ENCODE measurements at regions not wholly inside any gene's neighbourhood (a gene's known extent, or its start where the extent isn't known, plus 50 kb on each side); places are given as distances from the start of the nearest gene placed in this dataset.
A peak's percentile ranks its signal among the peaks of the same experiment; 100 is the strongest.

GRCh38 chr4:35246493-35246892 is 997.8 kb downstream of the ARAP2 start:
- CTCF ChIA-PET, result no interaction called here

GRCh38 chr4:35247047-35247446 is 997.3 kb downstream of the ARAP2 start:
- Mint-ChIP-seq H3K36me3 (ENCODE audit: insufficient read depth, unreplicated experiment) (no peaks in the 10 kb centered on the region), H3K4me1 (ENCODE audit: insufficient read depth, unreplicated experiment) (peaks cover 9% of the 10 kb centered on the region), H3K27ac (ENCODE audit: low read depth, unreplicated experiment) (peak overlapping the region; percentile 12), H3K27me3 (ENCODE audit: insufficient read depth, unreplicated experiment) (no peaks in the 10 kb centered on the region), H3K4me3 (ENCODE audit: unreplicated experiment) (no peak overlapping the region), H3K9me3 (ENCODE audit: unreplicated experiment) (peaks cover 10% of the 10 kb centered on the region)
- no TSS peak for BruUV-seq (replicated peaks)
- no peak for DNase-seq (ENCODE audit: unreplicated experiment)
- CTCF ChIA-PET, result no interaction called here
- TF ChIP-seq CTCF (IDR thresholded peaks at IDR 0.05; ENCODE audit: unreplicated experiment), result no peak
- intact Hi-C loops (cut with micrococcal nuclease), result no loop called here
- POLR2A ChIA-PET, result no interaction called here

More at GRCh38 chr4:35246493-35246892, 997.8 kb downstream of the ARAP2 start:
- H3K27ac Mint-ChIP-seq (ENCODE audit: low read depth, unreplicated experiment), result no peak overlapping the region
- no TSS peak for BruUV-seq (replicated peaks)
- H3K4me3 Mint-ChIP-seq (ENCODE audit: unreplicated experiment), result no peak overlapping the region
- no peak for DNase-seq (ENCODE audit: unreplicated experiment)
- peaks cover 9% of the 10 kb centered on the region for H3K4me1 Mint-ChIP-seq (ENCODE audit: insufficient read depth, unreplicated experiment)
- no peak for TF ChIP-seq CTCF (IDR thresholded peaks at IDR 0.05; ENCODE audit: unreplicated experiment)
- H3K9me3 Mint-ChIP-seq (ENCODE audit: unreplicated experiment), result peaks cover 10% of the 10 kb centered on the region
- POLR2A ChIA-PET, result no interaction called here
- intact Hi-C loops (cut with micrococcal nuclease), result no loop called here
- no peaks in the 10 kb centered on the region for H3K27me3 Mint-ChIP-seq (ENCODE audit: insufficient read depth, unreplicated experiment)
- no peaks in the 10 kb centered on the region for H3K36me3 Mint-ChIP-seq (ENCODE audit: insufficient read depth, unreplicated experiment)

GRCh38 chr4:35250331-35250730 is 994.0 kb downstream of the ARAP2 start:
- H3K9me3 Mint-ChIP-seq (ENCODE audit: unreplicated experiment), result no peaks in the 10 kb centered on the region
- no TSS peak for BruUV-seq (replicated peaks)
- H3K27ac Mint-ChIP-seq (ENCODE audit: low read depth, unreplicated experiment), result no peak overlapping the region
- intact Hi-C loops (cut with micrococcal nuclease), result no loop called here
- ChIA-PET POLR2A (no interaction called here), CTCF (interaction anchor here (0.8 kb wide), 1 partner anchor 26 kb away, joined by 3 read pairs; no protein-coding TSS in a partner anchor)
- DNase-seq (ENCODE audit: unreplicated experiment), result no peak
- no peaks in the 10 kb centered on the region for H3K27me3 Mint-ChIP-seq (ENCODE audit: insufficient read depth, unreplicated experiment)
- no peak for TF ChIP-seq CTCF (IDR thresholded peaks at IDR 0.05; ENCODE audit: unreplicated experiment)
- no peaks in the 10 kb centered on the region for H3K36me3 Mint-ChIP-seq (ENCODE audit: insufficient read depth, unreplicated experiment)
- H3K4me1 Mint-ChIP-seq (ENCODE audit: insufficient read depth, unreplicated experiment), result peaks cover 9% of the 10 kb centered on the region
- no peak overlapping the region for H3K4me3 Mint-ChIP-seq (ENCODE audit: unreplicated experiment)

GRCh38 chr4:35250761-35251160 is 993.6 kb downstream of the ARAP2 start:
- BruUV-seq (replicated peaks), result no TSS peak
- H3K36me3 Mint-ChIP-seq (ENCODE audit: insufficient read depth, unreplicated experiment), result no peaks in the 10 kb centered on the region
- H3K27ac Mint-ChIP-seq (ENCODE audit: low read depth, unreplicated experiment), result no peak overlapping the region
- intact Hi-C loops (cut with micrococcal nuclease), result no loop called here
- ChIA-PET CTCF (no interaction called here), POLR2A (no interaction called here)
- H3K27me3 Mint-ChIP-seq (ENCODE audit: insufficient read depth, unreplicated experiment), result no peaks in the 10 kb centered on the region
- no peaks in the 10 kb centered on the region for H3K9me3 Mint-ChIP-seq (ENCODE audit: unreplicated experiment)
- peaks cover 9% of the 10 kb centered on the region for H3K4me1 Mint-ChIP-seq (ENCODE audit: insufficient read depth, unreplicated experiment)
- DNase-seq (ENCODE audit: unreplicated experiment), result peak; percentile 61
- no peak for TF ChIP-seq CTCF (IDR thresholded peaks at IDR 0.05; ENCODE audit: unreplicated experiment)
- no peak overlapping the region for H3K4me3 Mint-ChIP-seq (ENCODE audit: unreplicated experiment)

Data from MCF 10A (cell line).